ENCODE measurements at regions not wholly inside any gene's neighbourhood (a gene's known extent, or its start where the extent isn't known, plus 50 kb on each side); places are given as distances from the start of the nearest gene placed in this dataset.
A peak's percentile ranks its signal among the peaks of the same experiment; 100 is the strongest.
"Not testable (repeated sequence)": the region's sequence is repeated elsewhere in the genome, so short reads cannot be mapped to it uniquely, and the experiment has no call there.

DNA sequence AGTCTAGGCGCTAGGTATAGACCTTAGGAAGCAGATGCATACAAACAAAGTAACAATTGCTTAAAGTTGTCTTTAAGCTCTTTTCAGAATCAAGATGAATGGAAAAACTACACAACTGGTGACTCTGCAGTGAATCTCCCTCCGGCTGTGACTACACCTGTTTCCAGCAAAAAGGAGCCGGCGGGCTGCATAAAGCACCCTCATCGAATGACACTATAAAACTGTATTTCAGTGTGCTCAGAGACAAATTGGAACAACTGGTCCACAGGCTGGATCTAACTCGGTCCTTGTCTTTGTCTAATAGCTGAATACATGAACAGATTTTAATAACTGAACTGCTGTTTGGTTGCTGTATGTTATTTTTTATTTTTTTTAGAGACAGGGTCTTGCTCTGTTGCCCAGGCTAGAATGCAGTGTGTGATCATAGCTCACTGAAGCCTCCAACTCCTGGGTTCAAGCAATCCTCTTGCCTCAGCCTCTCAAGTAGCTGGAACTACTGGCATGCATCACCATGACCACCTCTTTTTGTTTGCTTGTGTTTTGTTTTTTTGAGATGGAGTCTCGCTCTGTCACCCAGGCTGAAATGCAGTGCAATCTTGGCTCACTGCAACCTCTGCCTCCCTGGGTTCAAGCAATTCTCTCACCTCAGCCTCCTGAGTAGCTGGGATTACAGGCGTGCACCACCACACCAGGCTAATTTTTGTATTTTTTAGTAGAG, 64.2 kb upstream of the SVIL start:
- ChIA-PET CTCF (no interaction called here), POLR2A (ENCODE audit: low non-redundant PET) (interaction anchor here (0.7 kb wide), 1 partner anchor 9 kb away, joined by 3 read pairs; no protein-coding TSS in a partner anchor)
- DNase-seq (ENCODE audit: low spot score), result no peak
- Histone ChIP-seq H3K27me3 (replicated peaks; ENCODE audit: insufficient read depth, low read depth, low read length, poor library complexity) (no peaks in the 10 kb centered on the region), H3K4me1 (ENCODE audit: insufficient read depth, low read length, poor library complexity, severe bottlenecking) (peaks cover 13% of the 10 kb centered on the region), H3K36me3 (ENCODE audit: insufficient read depth, low read length, poor library complexity, severe bottlenecking) (no peaks in the 10 kb centered on the region), H3K27ac (ENCODE audit: low read depth, low read length, poor library complexity, severe bottlenecking) (no peak overlapping the region), H3K9me3 (ENCODE audit: low read depth, low read length, poor library complexity, severe bottlenecking) (no peaks in the 10 kb centered on the region), H3K4me3 (ENCODE audit: low read depth, low read length, poor library complexity, severe bottlenecking) (no peak overlapping the region)
- TF ChIP-seq, protein P1, sequence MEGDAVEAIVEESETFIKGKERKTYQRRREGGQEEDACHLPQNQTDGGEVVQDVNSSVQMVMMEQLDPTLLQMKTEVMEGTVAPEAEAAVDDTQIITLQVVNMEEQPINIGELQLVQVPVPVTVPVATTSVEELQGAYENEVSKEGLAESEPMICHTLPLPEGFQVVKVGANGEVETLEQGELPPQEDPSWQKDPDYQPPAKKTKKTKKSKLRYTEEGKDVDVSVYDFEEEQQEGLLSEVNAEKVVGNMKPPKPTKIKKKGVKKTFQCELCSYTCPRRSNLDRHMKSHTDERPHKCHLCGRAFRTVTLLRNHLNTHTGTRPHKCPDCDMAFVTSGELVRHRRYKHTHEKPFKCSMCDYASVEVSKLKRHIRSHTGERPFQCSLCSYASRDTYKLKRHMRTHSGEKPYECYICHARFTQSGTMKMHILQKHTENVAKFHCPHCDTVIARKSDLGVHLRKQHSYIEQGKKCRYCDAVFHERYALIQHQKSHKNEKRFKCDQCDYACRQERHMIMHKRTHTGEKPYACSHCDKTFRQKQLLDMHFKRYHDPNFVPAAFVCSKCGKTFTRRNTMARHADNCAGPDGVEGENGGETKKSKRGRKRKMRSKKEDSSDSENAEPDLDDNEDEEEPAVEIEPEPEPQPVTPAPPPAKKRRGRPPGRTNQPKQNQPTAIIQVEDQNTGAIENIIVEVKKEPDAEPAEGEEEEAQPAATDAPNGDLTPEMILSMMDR (conservative IDR thresholded peaks at IDR 0.05; ENCODE audit: low read depth, low read length), result no peak
- no peak for TF ChIP-seq EZH2 (IDR thresholded peaks at IDR 0.05; ENCODE audit: borderline replicate concordance, low read depth, low read length, poor library complexity, severe bottlenecking)
- intact Hi-C loops (cut with micrococcal nuclease; ENCODE audit: unreplicated experiment), result no loop called here
- BruUV-seq (replicated peaks), result no TSS peak

DNA sequence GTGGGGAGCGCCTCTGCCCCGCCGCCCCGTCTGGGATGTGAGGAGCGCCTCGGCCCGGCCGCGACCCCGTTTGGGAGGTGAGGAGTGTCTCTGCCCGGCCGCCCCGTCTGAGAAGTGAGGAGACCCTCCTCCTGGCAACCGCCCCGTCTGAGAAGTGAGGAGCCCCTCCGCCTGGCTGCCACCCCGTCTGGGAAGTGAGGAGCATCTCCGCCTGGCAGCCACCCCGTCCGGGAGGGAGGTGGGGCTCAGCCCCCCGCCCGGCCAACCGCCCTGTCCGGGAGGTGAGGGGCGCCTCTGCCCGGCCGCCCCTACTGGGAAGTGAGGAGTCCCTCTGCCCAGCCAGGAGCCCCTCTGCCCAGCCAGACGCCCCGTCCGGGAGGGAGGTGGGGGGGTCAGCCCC, 61.8 kb upstream of the SVIL start:
- DNase-seq (ENCODE audit: low spot score); H3K36me3 ChIP-seq (ENCODE audit: insufficient read depth, low read length, poor library complexity, severe bottlenecking); H3K4me1 ChIP-seq (ENCODE audit: insufficient read depth, low read length, poor library complexity, severe bottlenecking); CTCF ChIA-PET; H3K27ac ChIP-seq (ENCODE audit: low read depth, low read length, poor library complexity, severe bottlenecking); BruUV-seq (replicated peaks); H3K27me3 ChIP-seq (replicated peaks; ENCODE audit: insufficient read depth, low read depth, low read length, poor library complexity); POLR2A ChIA-PET (ENCODE audit: low non-redundant PET); H3K9me3 ChIP-seq (ENCODE audit: low read depth, low read length, poor library complexity, severe bottlenecking); intact Hi-C loops (cut with micrococcal nuclease; ENCODE audit: unreplicated experiment); H3K4me3 ChIP-seq (ENCODE audit: low read depth, low read length, poor library complexity, severe bottlenecking): not testable (repeated sequence)

DNA sequence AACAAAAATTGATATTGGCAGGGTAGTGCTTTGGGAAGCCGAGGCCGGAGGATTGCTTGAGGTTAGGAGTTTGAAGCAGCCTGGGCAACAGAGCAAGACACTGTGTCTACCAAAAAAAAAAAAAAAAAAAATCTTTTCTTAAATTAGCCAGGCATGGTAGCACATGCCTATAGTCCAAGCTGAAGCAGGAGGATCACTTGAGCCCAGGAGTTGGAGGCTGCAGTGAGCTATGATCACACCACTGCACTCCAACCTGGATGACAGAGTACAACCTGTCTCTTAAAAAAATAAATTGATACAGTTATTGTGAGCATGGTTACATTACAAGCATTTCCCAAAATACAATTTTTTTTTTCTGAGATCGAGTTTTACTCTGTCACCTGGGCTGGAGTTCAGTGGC, 59.4 kb upstream of the SVIL start:
- H3K27ac ChIP-seq (ENCODE audit: low read depth, low read length, poor library complexity, severe bottlenecking), result no peak overlapping the region
- no TSS peak for BruUV-seq (replicated peaks)
- TF ChIP-seq, protein P1 (conservative IDR thresholded peaks at IDR 0.05; ENCODE audit: low read depth, low read length), result no peak
- POLR2A ChIA-PET (ENCODE audit: low non-redundant PET), result interaction anchor here (0.6 kb wide), 1 partner anchor 83 kb away, joined by 3 read pairs; no protein-coding TSS in a partner anchor
- H3K4me1 ChIP-seq (ENCODE audit: insufficient read depth, low read length, poor library complexity, severe bottlenecking), result peaks cover 27% of the 10 kb centered on the region
- no peak overlapping the region for H3K4me3 ChIP-seq (ENCODE audit: low read depth, low read length, poor library complexity, severe bottlenecking)
- no peaks in the 10 kb centered on the region for H3K9me3 ChIP-seq (ENCODE audit: low read depth, low read length, poor library complexity, severe bottlenecking)
- CTCF ChIA-PET, result no interaction called here
- no peaks in the 10 kb centered on the region for H3K36me3 ChIP-seq (ENCODE audit: insufficient read depth, low read length, poor library complexity, severe bottlenecking)
- H3K27me3 ChIP-seq (replicated peaks; ENCODE audit: insufficient read depth, low read depth, low read length, poor library complexity), result no peaks in the 10 kb centered on the region
- DNase-seq (ENCODE audit: low spot score), result no peak
- intact Hi-C loops (cut with micrococcal nuclease; ENCODE audit: unreplicated experiment), result no loop called here

DNA sequence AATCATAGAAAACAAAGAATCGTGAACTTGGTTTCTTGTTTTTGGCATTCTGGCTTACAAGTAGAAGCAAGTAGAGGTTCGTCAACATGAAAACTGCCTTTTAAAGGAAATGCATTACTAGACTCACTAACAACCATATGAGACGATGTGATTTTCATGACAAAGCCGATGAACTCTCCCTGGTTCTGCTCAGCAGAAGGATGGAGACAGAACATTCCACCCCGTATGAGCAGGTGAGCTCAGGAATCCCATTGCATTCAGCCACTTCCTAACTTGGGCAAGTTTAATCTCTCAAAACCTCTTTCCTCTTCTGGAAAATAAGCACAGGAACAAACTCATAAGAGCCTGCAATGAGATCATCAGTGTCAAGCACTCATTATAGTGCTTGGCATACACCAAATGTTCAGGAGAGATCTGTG, 57.4 kb upstream of the SVIL start:
- ChIA-PET CTCF (no interaction called here), POLR2A (ENCODE audit: low non-redundant PET) (no interaction called here)
- TF ChIP-seq, protein P1 (conservative IDR thresholded peaks at IDR 0.05; ENCODE audit: low read depth, low read length), result no peak
- TF ChIP-seq EZH2 (IDR thresholded peaks at IDR 0.05; ENCODE audit: borderline replicate concordance, low read depth, low read length, poor library complexity, severe bottlenecking), result no peak
- Histone ChIP-seq H3K27ac (ENCODE audit: low read depth, low read length, poor library complexity, severe bottlenecking) (peak overlapping the region; percentile 59), H3K27me3 (replicated peaks; ENCODE audit: insufficient read depth, low read depth, low read length, poor library complexity) (no peaks in the 10 kb centered on the region), H3K4me3 (ENCODE audit: low read depth, low read length, poor library complexity, severe bottlenecking) (peak overlapping the region; percentile 15), H3K9me3 (ENCODE audit: low read depth, low read length, poor library complexity, severe bottlenecking) (no peaks in the 10 kb centered on the region), H3K36me3 (ENCODE audit: insufficient read depth, low read length, poor library complexity, severe bottlenecking) (no peaks in the 10 kb centered on the region), H3K4me1 (ENCODE audit: insufficient read depth, low read length, poor library complexity, severe bottlenecking) (peaks cover 47% of the 10 kb centered on the region)
- no peak for DNase-seq (ENCODE audit: low spot score)
- BruUV-seq (replicated peaks), result no TSS peak
- intact Hi-C loops (cut with micrococcal nuclease; ENCODE audit: unreplicated experiment), result no loop called here

All from A673 (cell line).